CD4-positive, alpha-beta T cell treated with Interleukin-2 at 100 ng/mL for 4 hours (primary cell): ENCODE measurements at regions not wholly inside any gene's neighbourhood (a gene's known extent, or its start where the extent isn't known, plus 50 kb on each side); places are given as distances from the start of the nearest gene placed in this dataset.
A peak's percentile ranks its signal among the peaks of the same experiment; 100 is the strongest.
"Not testable (repeated sequence)": the region's sequence is repeated elsewhere in the genome, so short reads cannot be mapped to it uniquely, and the experiment has no call there.

ENCODE experiments used
- DNase-seq: peaks from one replicate; pipeline ENCODE4 v3.0.0-alpha.2; 2020; ENCODE audit warnings: low spot score

DNA sequence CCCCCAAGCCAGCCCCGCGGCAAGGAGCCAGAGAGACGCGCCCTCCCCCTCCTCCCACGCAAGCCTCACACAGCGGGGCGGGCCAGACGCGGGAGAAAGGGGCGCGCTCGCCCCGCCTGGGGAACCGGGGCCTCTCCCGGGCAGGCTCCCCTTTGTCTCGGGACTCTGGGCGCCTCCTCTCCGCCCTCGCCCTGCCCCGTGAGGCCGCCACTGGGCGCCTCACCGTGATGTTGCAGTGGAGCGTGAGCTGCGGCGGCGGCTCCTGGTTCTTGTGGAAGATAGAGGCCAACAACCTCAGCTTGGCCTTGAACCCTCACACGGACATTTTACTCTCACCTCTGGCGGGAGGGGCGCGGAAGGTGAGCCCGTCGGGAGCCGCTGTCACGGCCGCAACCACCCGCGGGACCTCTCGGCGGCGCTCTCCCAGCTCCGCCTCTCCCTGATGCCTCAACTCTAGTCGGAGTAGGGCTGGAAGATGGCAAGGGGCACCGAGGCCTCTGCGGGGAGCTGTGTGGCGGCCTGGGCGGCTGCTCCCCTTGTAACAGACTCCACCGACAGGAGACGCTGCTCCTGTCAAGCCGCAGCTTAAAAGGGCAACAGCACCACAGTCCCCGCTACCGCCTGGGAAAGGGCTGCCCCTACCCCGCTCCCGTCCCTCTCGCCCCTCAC lies 179.2 kb upstream of the ZSCAN2 start:
- DNase-seq = not testable (repeated sequence)

DNA sequence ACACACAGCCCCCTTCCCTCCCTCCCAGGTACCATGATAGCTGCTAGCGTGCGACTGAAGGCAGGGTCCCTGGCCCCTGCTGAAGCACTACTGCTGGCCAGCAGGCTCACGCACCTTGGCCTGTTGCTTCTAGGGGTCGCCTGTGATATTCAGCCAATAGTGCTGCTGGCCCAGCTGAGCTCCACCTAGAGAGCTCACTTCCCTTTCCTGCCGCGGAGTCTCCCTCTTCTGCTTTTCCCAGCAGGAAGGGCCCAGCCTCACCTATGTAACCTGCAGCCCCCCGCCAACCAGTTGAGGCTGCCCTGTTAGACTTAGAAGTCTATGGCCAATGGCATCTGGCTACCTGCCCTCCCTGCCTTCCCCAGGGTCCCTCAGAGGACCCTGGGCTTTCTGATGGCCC lies 175.5 kb upstream of the ZSCAN2 start:
- DNase-seq = not testable (repeated sequence)

DNA sequence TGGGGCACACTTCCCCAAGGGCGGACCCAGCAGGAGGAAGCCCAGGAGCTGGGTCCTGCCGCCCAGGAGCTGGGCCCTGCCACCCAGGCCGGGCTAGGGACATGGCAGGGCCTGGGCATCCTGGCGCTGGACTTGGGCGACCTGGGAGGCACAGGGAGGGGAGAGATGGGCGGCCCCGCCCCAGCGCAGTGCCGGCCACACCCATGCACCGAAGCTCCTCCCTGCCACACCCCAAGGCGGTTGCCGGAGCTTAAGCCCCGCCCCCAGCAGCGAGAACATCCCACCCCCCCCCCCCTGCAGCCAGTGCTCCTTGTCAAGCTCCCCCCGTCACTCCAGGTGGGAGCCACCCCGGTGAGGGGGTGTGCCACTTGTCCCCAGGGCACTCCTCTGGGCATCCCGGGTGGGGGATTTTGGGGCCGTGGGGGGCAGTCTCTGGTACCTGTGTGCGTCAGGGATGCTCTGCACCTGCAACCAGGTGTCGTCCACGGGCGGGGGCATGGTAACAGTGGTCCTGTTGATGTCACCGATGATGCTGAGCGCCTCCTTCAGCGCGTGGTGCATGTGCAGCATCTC lies 127.4 kb upstream of the ZSCAN2 start:
- DNase-seq = not testable (repeated sequence)

DNA sequence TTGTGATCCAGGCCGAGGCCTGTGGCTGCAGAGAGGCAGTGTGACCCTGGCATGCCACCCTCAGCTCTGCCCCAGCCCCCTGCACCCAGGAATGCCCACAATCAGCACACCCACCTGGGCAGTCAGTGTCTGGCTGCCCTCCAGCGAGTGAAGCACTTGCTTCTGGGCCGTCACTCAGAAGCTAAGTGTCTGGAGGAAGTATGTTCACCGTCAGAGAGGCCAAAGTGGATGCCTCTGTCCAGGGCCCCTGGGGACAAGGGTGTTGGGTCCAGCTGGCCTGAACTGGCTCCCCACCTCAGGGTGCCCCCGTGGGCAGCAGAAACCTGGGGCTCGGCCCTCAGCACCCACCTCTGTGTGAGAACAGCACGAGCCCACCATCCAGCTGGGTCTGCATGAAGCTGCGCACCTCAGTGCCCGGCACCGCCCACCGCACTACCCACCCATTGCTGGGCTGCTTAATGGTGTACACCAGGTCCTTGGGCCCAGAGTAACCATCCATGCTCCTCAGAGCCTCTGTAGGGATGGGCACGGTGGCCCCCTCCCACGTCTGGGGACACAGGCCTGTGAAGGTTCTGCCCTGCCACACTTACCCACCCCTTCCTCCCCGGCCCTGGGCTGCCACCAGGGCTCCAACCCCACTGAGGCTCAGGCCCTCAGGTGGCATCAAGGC lies 124.3 kb upstream of the ZSCAN2 start:
- DNase-seq = not testable (repeated sequence)

DNA sequence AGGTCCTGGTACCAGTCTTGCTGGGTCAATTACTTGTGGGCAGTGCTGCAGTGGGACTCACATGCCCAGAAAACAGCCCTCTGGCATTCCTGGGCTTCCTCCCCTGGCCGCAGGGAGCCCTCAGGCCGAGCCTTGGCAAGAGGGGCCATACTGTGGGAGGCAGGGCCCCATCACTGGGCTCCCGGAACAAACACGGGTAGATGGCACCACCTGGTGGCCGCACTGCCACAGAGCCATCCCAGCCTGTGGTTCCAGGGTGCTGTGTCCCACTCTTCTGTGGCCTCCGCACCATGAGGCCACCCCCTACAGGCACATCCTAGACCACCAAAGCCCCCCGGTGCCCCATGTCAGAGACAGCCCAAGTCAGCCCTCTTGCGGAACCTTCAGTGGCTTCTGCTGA lies 123.3 kb upstream of the ZSCAN2 start:
- DNase-seq = not testable (repeated sequence)

DNA sequence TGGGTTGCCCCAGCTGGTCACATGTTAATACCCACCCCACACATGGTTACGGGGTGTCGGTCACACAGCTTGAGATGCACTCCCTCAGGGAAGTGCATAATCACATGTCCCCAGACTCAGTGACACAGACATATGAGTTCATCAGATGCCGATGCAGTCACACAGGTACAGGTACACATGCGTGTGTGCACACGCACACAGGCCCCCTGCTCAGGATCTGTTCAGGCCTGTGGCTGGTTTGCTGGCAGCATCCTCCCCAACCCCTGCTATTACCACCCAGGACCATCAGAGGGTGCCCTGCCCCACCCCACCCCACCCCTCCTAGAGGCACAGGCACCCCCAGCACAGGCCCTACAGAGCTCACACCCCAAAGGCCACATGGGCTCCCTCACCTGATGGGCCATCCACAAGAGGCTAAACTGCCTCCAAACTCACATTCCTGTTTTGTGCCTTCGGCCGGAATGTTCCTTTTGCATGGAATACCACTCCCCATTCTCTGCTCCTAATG lies 120.6 kb upstream of the ZSCAN2 start:
- DNase-seq = not testable (repeated sequence)

DNA sequence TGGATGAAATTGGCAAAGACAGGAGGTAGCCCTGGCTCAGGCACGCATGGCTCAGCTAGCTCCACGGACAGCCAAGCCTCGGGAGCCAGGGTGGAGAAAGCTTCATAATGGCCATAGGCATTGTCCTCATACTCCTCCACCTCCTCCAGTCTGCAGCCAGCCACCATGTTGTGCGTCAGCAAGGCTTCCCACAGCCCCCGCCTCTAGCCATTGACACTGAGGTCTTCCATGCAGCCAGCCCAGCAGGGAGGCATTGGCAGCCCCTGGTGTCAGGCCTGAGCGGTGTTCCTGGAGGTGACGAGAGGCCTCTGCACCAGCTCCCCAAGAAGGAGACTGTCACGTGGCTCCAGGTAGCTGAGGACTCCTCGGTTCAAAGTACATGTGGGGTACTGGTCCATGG lies 117.0 kb upstream of the ZSCAN2 start:
- not testable (repeated sequence) for DNase-seq

DNA sequence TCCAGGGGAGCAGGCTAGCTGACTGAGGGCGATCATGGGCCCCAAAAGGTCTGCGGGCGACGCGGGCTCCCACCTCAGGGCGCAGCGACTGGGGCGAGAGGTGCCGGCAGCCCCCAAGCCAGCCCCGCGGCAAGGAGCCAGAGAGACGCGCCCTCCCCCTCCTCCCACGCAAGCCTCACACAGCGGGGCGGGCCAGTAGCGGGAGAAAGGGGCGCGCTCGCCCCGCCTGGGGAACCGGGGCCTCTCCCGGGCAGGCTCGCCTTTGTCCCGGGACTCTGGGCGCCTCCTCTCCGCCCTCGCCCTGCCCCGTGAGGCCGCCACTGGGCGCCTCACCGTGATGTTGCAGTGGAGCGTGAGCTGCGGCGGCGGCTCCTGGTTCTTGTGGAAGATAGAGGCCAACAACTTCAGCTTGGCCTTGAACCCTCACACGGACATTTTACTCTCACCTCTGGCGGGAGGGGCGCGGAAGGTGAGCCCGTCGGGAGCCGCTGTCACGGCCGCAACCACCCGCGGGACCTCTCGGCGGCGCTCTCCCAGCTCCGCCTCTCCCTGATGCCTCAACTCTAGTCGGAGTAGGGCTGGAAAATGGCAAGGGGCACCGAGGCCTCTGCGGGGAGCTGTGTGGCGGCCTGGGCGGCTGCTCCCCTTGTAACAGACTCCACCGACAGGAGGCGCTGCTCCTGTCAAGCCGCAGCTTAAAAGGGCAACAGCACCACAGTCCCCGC lies 100.5 kb upstream of the ZSCAN2 start:
- not testable (repeated sequence) for DNase-seq

DNA sequence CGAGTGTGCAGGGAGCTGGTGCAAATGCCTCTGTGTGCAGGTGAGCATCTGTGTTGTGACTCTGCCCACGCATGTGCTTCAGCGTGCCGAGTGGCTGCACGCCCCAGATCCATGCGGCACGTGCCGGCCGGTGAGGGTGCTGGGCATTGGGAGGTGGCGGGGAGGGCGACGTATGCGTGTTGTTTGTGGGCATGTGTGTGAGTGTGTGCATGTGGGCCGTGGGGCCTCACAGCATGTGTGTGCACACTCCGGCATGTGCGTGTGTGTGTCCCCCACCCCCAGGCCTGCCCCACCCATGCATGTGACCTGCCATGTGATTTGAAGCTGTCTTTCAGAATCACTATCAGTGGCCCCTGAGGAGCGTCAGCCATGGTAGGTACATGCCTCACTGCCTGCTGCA lies 97.7 kb upstream of the ZSCAN2 start:
- DNase-seq = not testable (repeated sequence)

DNA sequence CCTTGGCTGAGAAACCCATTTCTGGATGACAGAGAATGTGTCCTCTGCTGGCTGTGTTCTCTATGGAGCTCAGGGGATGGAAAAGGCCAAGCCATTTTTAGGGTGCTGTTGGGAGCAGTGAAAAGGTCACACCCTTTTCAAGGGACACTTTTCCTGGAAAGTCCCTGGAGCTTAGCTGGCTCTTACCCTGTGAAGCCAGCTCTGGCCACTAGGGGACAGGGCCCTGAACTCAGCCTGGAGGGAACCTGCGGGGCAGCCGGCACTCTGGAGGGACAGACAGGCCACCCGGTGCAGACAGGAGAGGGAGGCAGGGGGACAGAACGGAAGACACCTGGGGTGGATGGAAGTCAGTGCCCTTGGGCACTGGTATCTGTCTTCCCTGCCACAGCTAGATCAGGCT lies 95.3 kb upstream of the ZSCAN2 start:
- not testable (repeated sequence) for DNase-seq

DNA sequence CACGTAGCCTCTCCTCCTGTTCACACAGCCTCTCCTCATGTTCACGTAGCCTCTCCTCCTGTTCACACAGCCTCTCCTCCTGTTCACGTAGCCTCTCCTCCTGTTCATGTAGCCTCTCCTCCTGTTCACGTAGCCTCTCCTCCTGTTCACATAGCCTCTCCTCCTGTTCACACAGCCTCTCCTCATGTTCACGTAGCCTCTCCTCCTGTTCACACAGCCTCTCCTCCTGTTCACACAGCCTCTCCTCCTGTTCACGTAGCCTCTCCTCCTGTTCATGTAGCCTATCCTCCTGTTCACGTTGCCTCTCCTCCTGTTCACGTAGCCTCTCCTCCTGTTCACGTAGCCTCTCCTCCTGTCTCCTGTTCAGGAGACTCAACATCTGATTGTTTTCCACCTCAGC lies 88.5 kb upstream of the ZSCAN2 start:
- not testable (repeated sequence) for DNase-seq

DNA sequence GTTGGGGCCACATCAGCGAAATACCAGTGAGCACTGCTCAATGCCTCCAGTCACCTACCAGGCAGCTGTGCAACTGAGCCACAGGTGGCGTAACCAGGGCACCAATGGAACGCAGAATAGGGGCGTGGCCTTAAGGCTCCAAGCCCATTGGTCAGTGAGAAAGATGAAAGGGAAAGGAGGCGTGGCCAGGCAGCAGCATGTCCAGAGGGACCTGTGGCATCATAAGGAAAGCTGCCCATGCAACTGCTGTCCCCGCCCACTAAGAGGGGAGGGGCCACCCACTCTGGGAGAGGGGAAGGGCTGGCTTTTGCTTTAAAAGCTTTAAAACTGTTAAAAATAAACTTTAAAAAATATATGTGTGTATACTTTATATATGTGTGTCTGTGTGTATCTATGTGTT lies 84.0 kb upstream of the ZSCAN2 start:
- DNase-seq = not testable (repeated sequence)

DNA sequence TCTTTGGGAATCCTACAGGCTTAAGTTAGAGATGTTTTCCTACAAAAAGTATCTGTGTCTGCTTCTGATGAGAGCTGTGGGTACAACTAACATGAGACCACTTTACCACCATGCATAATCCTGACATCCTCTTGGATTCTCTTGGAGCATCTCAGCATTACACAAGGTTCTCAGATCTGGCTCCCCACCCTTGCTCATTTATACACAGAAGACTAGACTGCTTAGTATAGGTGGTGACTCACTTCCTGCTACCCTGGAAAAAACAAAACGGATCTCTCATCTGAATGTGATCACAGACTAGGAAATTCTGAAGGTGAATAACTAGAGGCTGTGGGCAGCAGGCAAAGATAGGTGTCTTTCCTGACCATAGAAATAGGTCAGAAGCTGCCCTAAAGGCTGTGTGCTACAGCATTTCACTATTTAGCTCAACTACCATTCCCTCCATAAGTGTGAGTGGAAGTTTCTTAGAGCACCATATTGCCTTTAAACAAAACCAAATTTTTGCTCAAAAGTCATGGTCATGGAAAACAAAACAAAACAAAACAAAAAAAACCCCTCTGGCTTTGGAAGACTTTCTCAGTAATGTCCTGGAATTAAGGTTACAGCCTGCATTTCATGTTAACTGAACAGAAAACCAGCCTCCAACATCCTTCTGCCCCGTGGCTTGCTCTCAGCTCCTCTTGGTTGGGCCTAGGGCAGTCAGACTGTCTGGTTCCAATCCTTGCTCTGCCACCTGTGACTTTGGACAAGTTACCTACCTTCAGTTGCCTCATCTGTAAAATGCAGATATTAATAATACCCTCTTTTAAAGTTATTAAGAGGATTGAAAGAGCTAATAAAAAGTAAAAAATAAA lies 75.1 kb upstream of the ZSCAN2 start:
- DNase-seq = peak; percentile 44

DNA sequence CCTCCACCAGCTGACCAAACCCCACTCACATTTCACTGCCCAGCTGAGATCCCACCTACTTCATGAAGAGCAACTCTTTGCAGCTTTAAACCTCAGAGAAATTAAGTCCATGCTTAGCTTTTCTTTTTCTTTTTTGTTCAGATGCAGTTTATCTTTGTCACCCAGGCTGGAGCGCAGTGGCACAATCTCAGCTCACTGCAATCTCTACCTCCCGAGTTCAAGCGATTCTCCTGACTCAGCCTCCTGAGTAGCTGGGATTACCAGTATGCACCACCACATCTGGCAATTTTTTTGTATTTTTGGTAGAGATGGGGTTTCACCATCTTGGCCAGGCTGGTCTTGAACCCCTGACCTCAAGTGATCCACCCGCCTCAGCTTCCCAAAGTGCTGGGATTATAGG lies 70.1 kb upstream of the ZSCAN2 start:
- DNase-seq = not testable (repeated sequence)

DNA sequence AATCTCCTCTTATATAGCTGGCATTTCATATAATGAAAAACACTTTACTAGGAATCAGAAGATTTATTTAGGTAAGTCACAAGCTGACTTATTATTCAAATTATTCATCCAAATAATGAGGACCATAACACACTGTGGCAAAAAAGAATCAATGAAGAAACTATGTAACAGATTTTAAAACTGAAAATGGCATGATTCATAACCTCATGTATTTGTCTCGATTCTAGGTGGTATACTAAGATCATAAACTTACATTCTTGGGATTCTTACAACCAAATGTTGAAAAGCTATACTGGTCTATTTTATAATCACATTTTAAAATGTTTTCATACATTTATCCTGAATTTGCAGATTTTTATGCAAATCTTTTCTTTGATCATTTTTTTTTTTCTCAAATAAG lies 69.6 kb upstream of the ZSCAN2 start:
- DNase-seq = not testable (repeated sequence)

DNA sequence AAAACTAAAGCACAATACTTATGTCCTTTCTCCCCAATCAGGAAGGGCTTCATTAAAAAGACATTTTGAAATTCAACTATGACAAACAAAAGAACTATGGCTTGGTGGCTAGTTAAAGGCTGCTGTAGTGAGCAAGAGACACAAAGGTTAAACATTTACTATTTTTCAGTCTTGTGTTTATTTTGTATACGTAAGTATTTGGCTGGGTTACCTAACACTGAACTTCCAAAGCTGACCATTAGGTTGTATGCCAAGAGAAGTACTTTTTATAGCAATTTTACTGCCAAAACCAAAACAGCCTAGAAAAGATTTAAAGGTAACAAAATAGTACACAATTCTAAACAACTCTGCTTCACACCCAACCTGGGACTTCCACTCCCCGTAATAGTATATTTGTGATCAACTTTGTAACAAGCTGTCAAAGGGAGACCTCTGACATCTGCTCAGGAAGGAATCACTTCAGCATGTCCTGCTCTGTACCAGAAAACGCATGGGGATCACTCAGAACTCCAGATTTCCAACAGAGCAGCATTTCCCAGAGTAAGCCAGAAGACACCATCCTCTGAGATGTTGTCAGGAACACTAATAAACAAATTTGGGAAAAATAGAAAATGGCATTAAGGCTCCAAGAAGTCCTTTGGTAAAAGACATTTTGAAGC lies 69.0 kb upstream of the ZSCAN2 start:
- not testable (repeated sequence) for DNase-seq

DNA sequence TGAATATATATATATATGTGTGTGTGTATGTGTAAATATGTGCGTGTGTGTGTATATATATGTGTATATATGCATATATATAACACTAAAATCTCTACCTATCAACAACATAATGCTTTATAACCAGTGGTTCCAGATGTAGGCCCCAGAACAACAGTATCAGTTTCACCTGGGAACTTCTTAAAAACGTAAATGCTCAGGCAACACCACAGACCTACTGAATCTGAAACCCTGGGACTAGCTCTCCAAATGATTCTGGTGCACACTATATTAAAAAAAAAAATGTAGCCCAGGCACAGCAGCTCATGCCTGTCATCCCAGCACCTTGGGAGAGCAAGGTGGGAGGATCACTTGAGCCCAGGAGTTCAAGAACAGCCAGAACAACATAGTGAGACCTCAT lies 67.1 kb upstream of the ZSCAN2 start:
- not testable (repeated sequence) for DNase-seq

DNA sequence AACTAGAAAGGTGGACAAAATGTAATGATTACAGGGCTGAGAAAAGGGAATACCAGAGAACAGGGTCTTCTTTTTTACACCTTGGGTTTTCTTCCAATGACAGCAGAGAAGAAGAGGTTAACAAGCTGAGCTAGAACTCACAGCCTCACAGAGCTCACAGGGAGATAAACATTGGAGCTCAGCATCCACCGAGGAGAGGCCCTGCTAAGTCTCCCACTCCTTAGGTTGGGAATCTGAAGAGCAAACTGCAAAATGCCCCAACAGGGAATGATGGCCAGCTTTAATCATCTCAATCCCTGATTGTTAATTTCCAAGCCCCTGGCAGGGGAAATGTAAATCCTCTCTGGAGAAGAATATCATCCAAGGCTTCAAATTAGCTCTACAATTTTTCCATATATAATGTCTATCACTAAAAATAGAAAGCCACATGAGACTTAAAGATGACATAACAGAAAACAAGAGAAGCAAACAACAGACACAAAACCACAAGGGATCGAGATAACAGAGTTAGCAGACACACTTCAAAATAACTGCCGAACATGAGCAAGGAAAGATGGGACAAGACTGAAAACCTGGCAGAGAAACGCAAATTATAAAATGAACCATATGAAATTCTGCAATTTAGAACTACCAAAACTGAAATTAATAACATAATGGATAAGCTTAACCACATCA lies 66.1 kb upstream of the ZSCAN2 start:
- DNase-seq = not testable (repeated sequence)

DNA sequence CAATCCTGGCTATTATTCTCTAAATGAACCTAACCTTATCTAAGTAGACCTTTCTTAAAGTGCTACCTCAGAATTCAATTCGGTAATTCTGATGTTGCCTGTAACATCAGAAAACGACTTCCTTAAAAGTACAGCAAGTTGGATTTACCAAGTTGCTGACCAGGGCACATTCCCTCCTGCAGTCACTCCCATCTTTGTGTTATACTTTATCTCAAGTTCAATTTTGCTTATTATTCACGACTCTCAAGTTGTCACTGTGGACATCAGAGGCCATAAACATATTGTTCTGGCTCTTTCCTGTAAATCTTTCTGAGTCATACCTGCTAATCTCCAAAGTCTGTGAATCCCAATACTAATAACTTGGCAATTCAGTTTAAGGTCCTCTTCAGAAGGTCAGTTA lies 64.6 kb upstream of the ZSCAN2 start:
- DNase-seq = not testable (repeated sequence)

DNA sequence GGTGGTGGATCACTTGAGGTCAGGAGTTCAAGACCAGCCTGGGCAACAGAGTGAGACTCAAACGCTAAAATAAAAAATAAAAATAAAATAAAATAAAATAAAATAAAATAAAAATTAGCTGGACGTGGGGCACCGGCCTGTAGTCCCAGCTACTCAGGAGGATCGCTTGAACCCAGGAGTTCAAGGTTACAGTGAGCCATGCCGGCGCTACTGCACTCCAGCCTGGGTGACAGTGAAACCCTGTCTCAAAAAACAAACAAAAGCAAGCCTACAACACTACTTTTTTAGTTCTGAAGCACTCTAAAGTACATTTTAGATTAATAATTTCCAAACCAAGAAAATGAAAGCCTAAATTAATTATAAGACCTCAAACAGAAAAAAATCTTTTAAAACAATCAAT lies 56.2 kb upstream of the ZSCAN2 start:
- DNase-seq = not testable (repeated sequence)
